ENCODE measurements at regions not wholly inside any gene's neighbourhood (a gene's known extent, or its start where the extent isn't known, plus 50 kb on each side); places are given as distances from the start of the nearest gene placed in this dataset.

- TF ChIP-seq CTCF (IDR thresholded peaks at IDR 0.05) (no peak), POLR2A (IDR thresholded peaks at IDR 0.05) (no peak)
These were observed 224.3 kb downstream of the SPATA31D1 start for GRCh38 chr9:82212885-82213284.

All from lower leg skin (tissue), 3 donors.